Breast epithelium (tissue), 4 donors: ENCODE measurements at regions not wholly inside any gene's neighbourhood (a gene's known extent, or its start where the extent isn't known, plus 50 kb on each side); places are given as distances from the start of the nearest gene placed in this dataset.
A peak's percentile ranks its signal among the peaks of the same experiment; 100 is the strongest.
"Not testable (repeated sequence)": the region's sequence is repeated elsewhere in the genome, so short reads cannot be mapped to it uniquely, and the experiment has no call there.

Experiments used
- DNase-seq, 2 donors: peaks; one replicate each; pipeline ENCODE4 v3.0.0-alpha.2; 2019; ENCODE audit warnings: low spot score in 2 of 2
- H3K27ac ChIP-seq, 2 donors: fragments of 200-600 bp; sonication (generic) in 1 of 2; one replicate each; pipeline ENCODE4 v1.5.1; 2016 to 2019; ENCODE audit warnings: mild to moderate bottlenecking in 1 of 2
- H3K27me3 ChIP-seq, 2 donors: fragments of 200-600 bp; sonication (generic) in 1 of 2; one replicate each; pipeline versions ENCODE4 v1.5.1 to v1.6.0; 2017 to 2019; ENCODE audit warnings: control low read depth in 1 of 2, mild to moderate bottlenecking in 1 of 2
- H3K36me3 ChIP-seq: fragments of 200-600 bp; one replicate; pipeline ENCODE4 v1.5.1; 2019
- H3K4me1 ChIP-seq, 2 donors: fragments of 200-600 bp; sonication (generic); one replicate each; pipeline ENCODE4 v1.5.1; 2016 to 2019; ENCODE audit warnings: control low read depth in 1 of 2
- H3K4me3 ChIP-seq, 3 donors: fragments of 200-600 bp; sonication (generic); 1 replicate in 2 of 3; 2 replicates in 1 of 3; pipeline ENCODE4 v1.5.1; 2016 to 2019; ENCODE audit warnings: mild to moderate bottlenecking in 3 of 3, moderate library complexity in 2 of 3
- H3K9me3 ChIP-seq, 2 donors: fragments of 200-600 bp; sonication (generic) in 1 of 2; one replicate each; pipeline ENCODE4 v1.5.1; 2016 to 2019; ENCODE audit warnings: control low read depth in 1 of 2
- POLR2A ChIP-seq: fragments of 450-650 bp; IDR thresholded peaks from one replicate; pipeline ENCODE4 v1.6.1; 2016; ENCODE audit warnings: antibody characterized with exemption, mild to moderate bottlenecking, moderate library complexity
- POLR2AphosphoS5 ChIP-seq, 3 donors: sonication (generic); formaldehyde crosslinking; IDR thresholded peaks; one replicate each; pipeline ENCODE4 v1.6.1; 2017; ENCODE audit warnings: antibody characterized with exemption in 3 of 3
- intact Hi-C: fragments of 100-400 bp; cut with DNase I; formaldehyde crosslinking; loops from one replicate; pipeline ENCODE4 v1.15.1; 2023; ENCODE audit warnings: low total_unique reads
- TF ChIP-seq, protein P1 (sequence below), 3 donors: fragments of 450-650 bp; IDR thresholded peaks; one replicate each; pipeline ENCODE4 v1.5.1; 2016 to 2017; ENCODE audit warnings: antibody characterized with exemption in 3 of 3, mild to moderate bottlenecking in 3 of 3, moderate library complexity in 3 of 3

DNA sequence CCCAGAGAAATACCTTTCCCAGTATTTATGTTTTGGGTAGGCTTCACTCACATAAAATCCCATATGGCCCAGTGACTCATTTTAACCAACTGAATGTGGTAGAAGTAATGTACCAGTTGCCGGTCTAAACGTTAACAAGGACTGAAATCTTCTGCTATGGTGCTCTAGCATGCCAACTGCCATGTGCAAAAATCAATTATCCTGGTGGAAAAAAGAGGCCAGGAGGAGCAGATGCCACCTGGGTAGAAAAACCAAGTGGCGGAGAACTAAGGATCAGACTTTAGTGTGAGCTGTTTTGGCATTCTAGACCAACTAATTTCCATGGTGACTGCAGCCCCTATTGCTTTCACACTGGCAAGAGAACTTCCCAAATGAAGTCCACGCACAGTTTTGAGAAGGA is 1660.7 kb upstream of the ADGRL3 start:
- DNase-seq, result no peak
- Histone ChIP-seq H3K9me3 (no peaks in the 10 kb centered on the region), H3K4me1 (no peaks in the 10 kb centered on the region), H3K27ac (no peak overlapping the region), H3K27me3 (no peaks in the 10 kb centered on the region), H3K4me3 (no peak overlapping the region), H3K36me3 (no peaks in the 10 kb centered on the region)
- TF ChIP-seq POLR2AphosphoS5 (IDR thresholded peaks at IDR 0.05) (no peak), POLR2A (no peak)
- TF ChIP-seq, protein P1, sequence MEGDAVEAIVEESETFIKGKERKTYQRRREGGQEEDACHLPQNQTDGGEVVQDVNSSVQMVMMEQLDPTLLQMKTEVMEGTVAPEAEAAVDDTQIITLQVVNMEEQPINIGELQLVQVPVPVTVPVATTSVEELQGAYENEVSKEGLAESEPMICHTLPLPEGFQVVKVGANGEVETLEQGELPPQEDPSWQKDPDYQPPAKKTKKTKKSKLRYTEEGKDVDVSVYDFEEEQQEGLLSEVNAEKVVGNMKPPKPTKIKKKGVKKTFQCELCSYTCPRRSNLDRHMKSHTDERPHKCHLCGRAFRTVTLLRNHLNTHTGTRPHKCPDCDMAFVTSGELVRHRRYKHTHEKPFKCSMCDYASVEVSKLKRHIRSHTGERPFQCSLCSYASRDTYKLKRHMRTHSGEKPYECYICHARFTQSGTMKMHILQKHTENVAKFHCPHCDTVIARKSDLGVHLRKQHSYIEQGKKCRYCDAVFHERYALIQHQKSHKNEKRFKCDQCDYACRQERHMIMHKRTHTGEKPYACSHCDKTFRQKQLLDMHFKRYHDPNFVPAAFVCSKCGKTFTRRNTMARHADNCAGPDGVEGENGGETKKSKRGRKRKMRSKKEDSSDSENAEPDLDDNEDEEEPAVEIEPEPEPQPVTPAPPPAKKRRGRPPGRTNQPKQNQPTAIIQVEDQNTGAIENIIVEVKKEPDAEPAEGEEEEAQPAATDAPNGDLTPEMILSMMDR (IDR thresholded peaks at IDR 0.05), result no peak
- intact Hi-C loops, result no loop called here

DNA sequence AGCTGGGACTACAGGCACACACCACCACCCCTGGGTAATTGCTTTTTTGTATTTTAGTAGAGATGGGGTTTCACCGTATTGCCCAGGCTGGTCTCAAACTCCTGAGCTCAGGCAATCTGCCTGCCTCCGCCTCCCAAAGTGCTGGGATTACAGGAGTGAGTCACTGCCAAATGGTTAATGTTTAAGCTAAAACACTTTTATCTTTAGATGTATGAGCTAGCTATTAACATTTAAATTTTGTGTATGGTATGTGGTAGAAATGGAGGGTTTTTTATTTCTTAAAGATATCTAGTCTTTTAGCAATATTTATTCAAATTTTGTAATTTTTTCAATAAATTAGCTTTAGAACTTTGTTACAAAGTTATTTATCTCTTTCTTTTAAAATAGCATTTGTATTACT is 1659.8 kb upstream of the ADGRL3 start:
- H3K4me3 ChIP-seq, result no peak overlapping the region
- TF ChIP-seq POLR2AphosphoS5 (IDR thresholded peaks at IDR 0.05) (no peak), POLR2A (no peak)
- TF ChIP-seq, protein P1 (IDR thresholded peaks at IDR 0.05), result no peak
- H3K4me1 ChIP-seq, result no peaks in the 10 kb centered on the region
- no peak for DNase-seq
- no peaks in the 10 kb centered on the region for H3K36me3 ChIP-seq
- no peak overlapping the region for H3K27ac ChIP-seq
- intact Hi-C loops, result no loop called here
- no peaks in the 10 kb centered on the region for H3K27me3 ChIP-seq
- no peaks in the 10 kb centered on the region for H3K9me3 ChIP-seq

DNA sequence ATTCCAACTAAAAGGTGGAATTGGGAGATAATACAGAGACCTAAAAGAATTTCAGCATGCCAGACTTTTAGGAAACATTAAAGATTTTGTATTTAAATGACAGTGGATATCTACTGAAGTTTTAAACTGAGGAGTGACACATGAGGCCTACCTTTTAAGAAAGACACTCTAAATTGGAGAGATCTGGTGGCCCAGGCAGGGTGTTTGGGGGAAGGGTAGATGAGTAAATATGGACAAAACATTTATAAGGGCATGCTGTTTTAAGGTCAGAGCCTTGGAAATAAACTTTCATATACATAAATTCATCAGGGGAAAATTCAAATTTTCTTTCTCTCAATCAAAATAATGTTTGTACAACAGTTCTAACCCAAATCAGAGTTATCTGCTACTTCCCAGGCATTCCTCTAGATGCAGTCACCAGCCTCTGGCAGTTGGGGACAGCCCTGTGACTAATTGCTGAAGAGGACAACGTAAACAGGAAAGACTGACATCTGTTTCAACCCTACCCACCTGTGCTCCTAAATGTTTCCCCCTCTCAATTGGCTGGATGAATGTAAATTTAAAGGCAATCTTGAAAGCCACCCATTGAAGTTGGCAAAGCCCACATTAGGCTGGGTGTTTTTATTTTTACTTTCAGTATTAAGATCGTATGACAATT is 1646.9 kb upstream of the ADGRL3 start:
- Histone ChIP-seq H3K36me3 (no peaks in the 10 kb centered on the region), H3K4me1 (no peaks in the 10 kb centered on the region), H3K27ac (no peak overlapping the region), H3K27me3 (no peaks in the 10 kb centered on the region), H3K4me3 (peak overlapping the region in 2 of 3 donors; percentile 22 to 48), H3K9me3 (no peaks in the 10 kb centered on the region)
- intact Hi-C loops, result no loop called here
- DNase-seq, result no peak
- TF ChIP-seq POLR2A, result no peak
- TF ChIP-seq POLR2AphosphoS5 (IDR thresholded peaks at IDR 0.05), result no peak
- TF ChIP-seq, protein P1 (IDR thresholded peaks at IDR 0.05), result no peak

DNA sequence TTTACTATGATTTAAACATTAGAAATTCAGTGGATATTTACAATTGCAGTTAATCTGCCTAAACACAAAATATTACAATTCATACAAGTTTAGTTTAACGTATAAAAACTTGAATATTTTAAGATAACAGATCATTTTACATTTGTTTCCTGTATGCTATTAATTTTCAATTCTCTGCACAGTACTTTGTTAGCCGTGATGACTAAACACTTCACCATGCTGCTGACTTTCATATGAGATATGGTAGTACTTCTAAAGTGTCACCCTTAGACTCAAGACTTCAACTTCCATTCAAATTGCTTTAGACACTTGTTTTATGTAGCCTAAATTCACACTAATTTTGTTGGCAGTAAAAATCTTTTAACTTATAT is 1646.4 kb upstream of the ADGRL3 start:
- no peaks in the 10 kb centered on the region for H3K36me3 ChIP-seq
- H3K4me3 ChIP-seq, result peak overlapping the region in 2 of 3 donors; percentile 22 to 48
- no peak overlapping the region for H3K27ac ChIP-seq
- H3K27me3 ChIP-seq, result no peaks in the 10 kb centered on the region
- H3K4me1 ChIP-seq, result no peaks in the 10 kb centered on the region
- DNase-seq, result no peak
- TF ChIP-seq, protein P1 (IDR thresholded peaks at IDR 0.05), result no peak
- TF ChIP-seq POLR2AphosphoS5 (IDR thresholded peaks at IDR 0.05) (no peak), POLR2A (no peak)
- H3K9me3 ChIP-seq, result no peaks in the 10 kb centered on the region
- intact Hi-C loops, result no loop called here

DNA sequence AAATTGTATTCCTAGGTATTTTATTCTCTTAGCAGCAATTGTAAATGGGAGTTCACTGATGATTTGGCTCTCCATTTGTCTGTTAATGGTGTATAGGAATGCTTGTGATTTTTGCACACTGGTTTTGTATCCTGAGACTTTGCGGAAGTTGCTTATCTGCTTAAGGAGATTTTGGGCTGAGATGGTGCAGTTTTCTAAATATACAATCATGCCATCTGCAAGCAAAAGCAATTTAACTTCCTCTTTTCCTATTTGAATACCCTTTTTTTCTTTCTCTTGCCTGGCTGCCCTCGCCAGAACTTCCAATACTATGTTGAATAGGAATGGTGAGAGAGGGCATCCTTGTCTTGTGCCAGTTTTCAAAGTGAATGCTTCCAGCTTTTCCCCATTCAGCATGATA is 1643.9 kb upstream of the ADGRL3 start:
- H3K4me3 ChIP-seq, H3K9me3 ChIP-seq, H3K27me3 ChIP-seq, intact Hi-C loops, H3K36me3 ChIP-seq, DNase-seq, H3K4me1 ChIP-seq, H3K27ac ChIP-seq: not testable (repeated sequence)

DNA sequence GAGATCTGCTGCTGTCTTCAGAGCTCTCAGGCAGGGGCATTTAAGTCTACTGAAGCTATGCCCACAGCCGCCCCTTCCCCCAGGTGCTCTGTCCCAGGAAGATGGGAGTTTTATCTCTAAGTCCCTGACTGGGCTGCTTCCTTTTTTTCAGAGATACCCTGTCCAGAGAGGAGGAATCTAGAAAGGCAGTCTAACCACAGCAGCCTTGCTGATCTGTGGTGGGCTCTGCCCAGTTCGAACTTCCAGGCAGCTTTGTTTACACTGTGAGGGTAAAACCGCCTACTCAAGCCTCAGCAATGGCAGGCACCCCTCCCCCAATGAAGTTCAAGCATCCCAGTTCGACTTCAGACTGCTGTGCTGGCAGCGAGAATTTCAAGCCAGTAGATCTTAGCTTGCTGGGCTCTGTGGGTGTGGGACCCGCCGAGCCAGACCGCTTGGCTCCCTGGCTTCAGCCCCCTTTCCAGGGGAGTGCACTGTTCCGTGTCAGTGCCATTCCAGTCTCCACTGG is 1639.9 kb upstream of the ADGRL3 start:
- not testable (repeated sequence) for H3K9me3 ChIP-seq, H3K27ac ChIP-seq, DNase-seq, H3K4me3 ChIP-seq, H3K4me1 ChIP-seq, H3K27me3 ChIP-seq, H3K36me3 ChIP-seq
- intact Hi-C loops, result loop anchor here (5.0 kb wide), 1 partner anchor 248 kb away; no protein-coding TSS in a partner anchor
